Esophagus squamous epithelium (tissue), 4 donors: ENCODE measurements at regions not wholly inside any gene's neighbourhood (a gene's known extent, or its start where the extent isn't known, plus 50 kb on each side); places are given as distances from the start of the nearest gene placed in this dataset.

Experiments
- CTCF ChIP-seq, 6 experiments: fragments of 450-650 bp in 4 of 6; fragments of 200-600 bp in 2 of 6; sonication (generic) in 2 of 6; IDR thresholded peaks; one replicate each; pipeline ENCODE4 v1.5.1; 2016 to 2019; ENCODE audit warnings: antibody characterized with exemption in 6 of 6, mild to moderate bottlenecking in 4 of 6, moderate library complexity in 4 of 6
- POLR2A ChIP-seq, 4 donors: fragments of 450-650 bp; IDR thresholded peaks; one replicate each; pipeline ENCODE4 v1.6.1; 2017; ENCODE audit warnings: antibody characterized with exemption in 4 of 4, mild to moderate bottlenecking in 4 of 4, moderate library complexity in 3 of 4

DNA sequence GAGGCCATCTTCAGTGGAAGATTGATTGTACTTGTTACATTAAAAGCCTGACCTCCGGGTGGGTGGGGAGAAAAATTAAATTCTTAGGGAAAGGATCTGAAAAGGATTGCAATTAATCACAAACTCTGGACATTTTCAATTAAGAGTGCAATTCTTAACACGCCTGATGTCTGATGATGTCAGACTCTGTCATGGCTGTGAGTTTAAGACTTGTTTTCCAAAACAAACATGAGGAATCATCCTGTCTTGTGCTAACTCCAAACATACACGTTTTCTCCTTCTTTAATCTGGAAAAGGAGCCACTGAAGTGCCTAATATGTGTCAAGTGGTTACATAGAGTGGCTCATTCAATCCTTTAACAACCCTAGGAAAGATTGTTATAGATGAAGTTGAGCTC, 60.4 kb upstream of the SMIM23 start:
- TF ChIP-seq CTCF (IDR thresholded peaks at IDR 0.05) (no peak), POLR2A (IDR thresholded peaks at IDR 0.05) (no peak)
